ENCODE measurements at regions not wholly inside any gene's neighbourhood (a gene's known extent, or its start where the extent isn't known, plus 50 kb on each side); places are given as distances from the start of the nearest gene placed in this dataset.

DNA sequence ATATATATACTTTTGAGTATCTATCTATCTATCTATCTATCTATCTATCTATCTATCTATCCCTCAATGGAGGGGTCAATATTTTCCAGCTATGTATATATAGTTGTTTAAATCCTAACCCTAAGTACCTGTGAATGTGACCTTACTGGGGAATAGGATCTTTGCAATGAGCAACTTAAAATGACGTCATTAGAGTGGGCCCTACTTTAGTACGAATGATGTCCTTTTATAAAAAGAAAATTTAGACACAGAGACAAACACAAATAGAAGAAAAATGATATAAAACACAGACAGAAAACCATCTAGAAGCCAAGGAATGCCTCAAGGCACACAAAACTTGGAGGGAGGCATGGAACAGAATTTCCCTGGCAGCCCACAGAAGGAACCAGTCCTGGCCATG is 2283.7 kb downstream of the NCAM2 start:
- Histone ChIP-seq H3K23me2 (ENCODE audit: low read depth, low read length) (no peaks in the 10 kb centered on the region), H3K23ac (ENCODE audit: insufficient read length) (no peak overlapping the region), H3K56ac (replicated peaks; ENCODE audit: insufficient read length, low read depth, low read length) (no peak overlapping the region), H2AFZ (ENCODE audit: low read length) (no peak overlapping the region), H4K20me1 (replicated peaks in 1 of 2; ENCODE audit: control insufficient read depth in 1 of 2, insufficient read depth in 2 of 2, low read length in 2 of 2) (no peaks in the 10 kb centered on the region), H2AK5ac (ENCODE audit: low read depth, low read length) (no peak overlapping the region), H3K79me2 (ENCODE audit: control insufficient read depth in 1 of 2, insufficient read depth in 2 of 2, low read length in 2 of 2) (no peaks in the 10 kb centered on the region), H3K9me3 (ENCODE audit: insufficient read depth in 2 of 2, low read depth in 1 of 2, low read length in 1 of 2) (no peaks in the 10 kb centered on the region), H4K91ac (replicated peaks; ENCODE audit: insufficient read length, low read length) (no peak overlapping the region), H3K4me2 (ENCODE audit: insufficient read depth in 1 of 2, low read depth in 2 of 2, low read length in 2 of 2) (no peak overlapping the region), H2BK12ac (ENCODE audit: low read depth, low read length) (no peak overlapping the region), H2BK5ac (ENCODE audit: low read depth, low read length) (no peak overlapping the region), H3K27ac (ENCODE audit: low read depth, low read length) (no peak overlapping the region), H2BK120ac (replicated peaks; ENCODE audit: low read depth, low read length) (no peak overlapping the region), H2BK15ac (ENCODE audit: low read length) (no peak overlapping the region), H3K36me3 (ENCODE audit: control insufficient read depth in 2 of 4, insufficient read depth in 4 of 4, low read length in 3 of 4) (no peaks in the 10 kb centered on the region), H3K79me1 (ENCODE audit: low read depth, low read length) (no peaks in the 10 kb centered on the region), H4K8ac (ENCODE audit: extremely low read depth, insufficient read depth, low read length) (no peak overlapping the region), H3K4me1 (replicated peaks in 1 of 4; ENCODE audit: control insufficient read depth in 3 of 4, insufficient read depth in 4 of 4, low read length in 3 of 4) (no peaks in the 10 kb centered on the region), H3K9ac (replicated peaks in 1 of 4; ENCODE audit: extremely low read depth in 1 of 4, low read depth in 3 of 4, low read length in 3 of 4) (no peak overlapping the region), H3K4me3 (ENCODE audit: extremely low read depth in 1 of 4, insufficient read depth in 2 of 4, low read depth in 3 of 4, low read length in 4 of 4) (no peak overlapping the region), H3K14ac (ENCODE audit: insufficient read length) (no peak overlapping the region), H3K27me3 (replicated peaks in 1 of 4; ENCODE audit: control insufficient read depth in 3 of 4, extremely low read depth in 1 of 4, insufficient read depth in 3 of 4, low read length in 3 of 4) (peaks cover 0 to 1% (median 0%) of the 10 kb centered on the region in 4 experiments; a peak in 1 of 7 replicates), H3K4ac (replicated peaks; ENCODE audit: insufficient read length, low read depth, low read length) (no peak overlapping the region), H2BK20ac (ENCODE audit: low read length) (no peak overlapping the region), H4K5ac (ENCODE audit: insufficient read length, low read depth, low read length) (no peak overlapping the region), H3K18ac (ENCODE audit: extremely low read depth, low read length) (no peak overlapping the region)
- ChIA-PET POLR2A (ENCODE audit: partially characterized antibody) (no interaction called here), CTCF (ENCODE audit: partially characterized antibody) (no interaction called here)
- TF ChIP-seq, protein P1, sequence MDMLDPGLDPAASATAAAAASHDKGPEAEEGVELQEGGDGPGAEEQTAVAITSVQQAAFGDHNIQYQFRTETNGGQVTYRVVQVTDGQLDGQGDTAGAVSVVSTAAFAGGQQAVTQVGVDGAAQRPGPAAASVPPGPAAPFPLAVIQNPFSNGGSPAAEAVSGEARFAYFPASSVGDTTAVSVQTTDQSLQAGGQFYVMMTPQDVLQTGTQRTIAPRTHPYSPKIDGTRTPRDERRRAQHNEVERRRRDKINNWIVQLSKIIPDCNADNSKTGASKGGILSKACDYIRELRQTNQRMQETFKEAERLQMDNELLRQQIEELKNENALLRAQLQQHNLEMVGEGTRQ (IDR thresholded peaks at IDR 0.05; ENCODE audit: low read length): no peak
- TF ChIP-seq CTBP2 (IDR thresholded peaks at IDR 0.05; ENCODE audit: borderline replicate concordance, insufficient read depth, insufficient read length, low read length) (no peak), CBX8 (IDR thresholded peaks at IDR 0.05; ENCODE audit: borderline replicate concordance, low read depth, low read length) (no peak), PHF8 (conservative IDR thresholded peaks at IDR 0.05; ENCODE audit: low read depth, low read length) (no peak), RAD21 (IDR thresholded peaks at IDR 0.05 in 1 of 2, conservative IDR thresholded peaks at IDR 0.05 in 1 of 2; ENCODE audit: low read depth in 2 of 2, low read length in 2 of 2) (no peak), YY1 (IDR thresholded peaks at IDR 0.05; ENCODE audit: low read depth, low read length) (no peak), RNF2 (IDR thresholded peaks at IDR 0.05; ENCODE audit: borderline replicate concordance, low read depth, low read length, missing control alignments, poor library complexity, severe bottlenecking) (no peak), JUND (IDR thresholded peaks at IDR 0.05; ENCODE audit: low read length) (no peak), CHD1 (IDR thresholded peaks at IDR 0.05; ENCODE audit: low read depth, low read length) (no peak), BCL11A (IDR thresholded peaks at IDR 0.05; ENCODE audit: low read depth in 2 of 2, low read length in 2 of 2) (no peak), TEAD4 (IDR thresholded peaks at IDR 0.05; ENCODE audit: low read depth, low read length) (no peak), GTF2F1 (IDR thresholded peaks at IDR 0.05; ENCODE audit: borderline replicate concordance, low read depth, low read length) (no peak)
- FAIRE-seq: no peak
- DNase-seq (ENCODE audit: low read depth in 1 of 2, low spot score in 2 of 2): no peak
- 94% methylated on average over 2 of the region's 2 CpGs; no CpG with 5 or more reads in 1 of the 2 experiments for WGBS, 2 experiments (ENCODE audit: extremely low coverage in 1 of 2, insufficient coverage in 1 of 2, insufficient read length in 1 of 2, insufficient replicate concordance in 2 of 2, low coverage in 1 of 2, low lambda C conversion rate in 2 of 2, missing lambda C conversion rate in 1 of 2)
